Hepatocyte (in vitro differentiated cells): ENCODE measurements at regions not wholly inside any gene's neighbourhood (a gene's known extent, or its start where the extent isn't known, plus 50 kb on each side); places are given as distances from the start of the nearest gene placed in this dataset.

Experiments
- DNase-seq: peaks from one replicate; pipeline ENCODE4 v3.0.0-alpha.2; 2016; ENCODE audit warnings: low spot score
- H2AFZ ChIP-seq: fragments of 200-600 bp; sonication (generic); 2 replicates; pipeline ENCODE4 v1.6.0; 2016; ENCODE audit warnings: antibody characterized with exemption, mild to moderate bottlenecking
- H3K27ac ChIP-seq: fragments of 200-600 bp; sonication (generic); 2 replicates; pipeline ENCODE4 v1.5.1; 2016; ENCODE audit warnings: mild to moderate bottlenecking
- H3K27me3 ChIP-seq: fragments of 200-600 bp; sonication (generic); 2 replicates; pipeline ENCODE4 v1.6.1; 2016
- H3K36me3 ChIP-seq: fragments of 200-600 bp; sonication (generic); replicated peaks from 2 replicates; pipeline ENCODE4 v1.5.1; 2016; ENCODE audit warnings: low read depth; ENCODE audit not compliant: insufficient read depth
- H3K4me1 ChIP-seq: fragments of 200-600 bp; sonication (generic); 2 replicates; pipeline ENCODE4 v1.5.1; 2016; ENCODE audit warnings: mild to moderate bottlenecking, moderate library complexity; ENCODE audit not compliant: insufficient read depth
- H3K4me2 ChIP-seq: fragments of 200-600 bp; sonication (generic); 2 replicates; pipeline ENCODE4 v1.6.0; 2016
- H3K4me3 ChIP-seq: fragments of 200-600 bp; sonication (generic); 2 replicates; pipeline ENCODE4 v1.5.1; 2016; ENCODE audit warnings: mild to moderate bottlenecking
- H3K79me2 ChIP-seq: fragments of 200-600 bp; sonication (generic); 2 replicates; pipeline ENCODE4 v1.6.0; 2017; ENCODE audit warnings: mild to moderate bottlenecking
- H3K9me2 ChIP-seq: fragments of 200-600 bp; sonication (generic); replicated peaks from 2 replicates; pipeline ENCODE4 v1.6.0; 2017; ENCODE audit warnings: mild to moderate bottlenecking; ENCODE audit not compliant: insufficient read depth
- H3K9me3 ChIP-seq: fragments of 200-600 bp; sonication (generic); 2 replicates; pipeline ENCODE4 v1.5.1; 2016; ENCODE audit warnings: low read depth, mild to moderate bottlenecking
- H4K20me1 ChIP-seq: fragments of 200-600 bp; sonication (generic); 2 replicates; pipeline ENCODE4 v1.6.0; 2016; ENCODE audit warnings: mild to moderate bottlenecking; ENCODE audit not compliant: insufficient read depth, poor library complexity, severe bottlenecking
- EZH2 ChIP-seq: fragments of 200-600 bp; sonication (generic); IDR thresholded peaks from 2 replicates; pipeline ENCODE4 v1.6.1; 2016; ENCODE audit warnings: antibody characterized with exemption, mild to moderate bottlenecking, borderline replicate concordance
- EZH2phosphoT487 ChIP-seq: fragments of 200-600 bp; sonication (generic); IDR thresholded peaks from one replicate; pipeline ENCODE4 v1.6.1; 2018; ENCODE audit warnings: antibody characterized with exemption, mild to moderate bottlenecking, low read depth, moderate library complexity; ENCODE audit not compliant: unreplicated experiment, severe bottlenecking
- WGBS: methylation state at CpG from one replicate; pipeline ENCODE4 v1.1.6; 2016; ENCODE audit warnings: low lambda C conversion rate; ENCODE audit errors: missing lambda C conversion rate; 5-methylcytosine and 5-hydroxymethylcytosine counted together
- TF ChIP-seq, protein P1 (sequence below): fragments of 200-600 bp; sonication (generic); IDR thresholded peaks from 2 replicates; pipeline ENCODE4 v1.5.1; 2016; ENCODE audit warnings: antibody characterized with exemption, mild to moderate bottlenecking; ENCODE audit not compliant: poor library complexity

DNA sequence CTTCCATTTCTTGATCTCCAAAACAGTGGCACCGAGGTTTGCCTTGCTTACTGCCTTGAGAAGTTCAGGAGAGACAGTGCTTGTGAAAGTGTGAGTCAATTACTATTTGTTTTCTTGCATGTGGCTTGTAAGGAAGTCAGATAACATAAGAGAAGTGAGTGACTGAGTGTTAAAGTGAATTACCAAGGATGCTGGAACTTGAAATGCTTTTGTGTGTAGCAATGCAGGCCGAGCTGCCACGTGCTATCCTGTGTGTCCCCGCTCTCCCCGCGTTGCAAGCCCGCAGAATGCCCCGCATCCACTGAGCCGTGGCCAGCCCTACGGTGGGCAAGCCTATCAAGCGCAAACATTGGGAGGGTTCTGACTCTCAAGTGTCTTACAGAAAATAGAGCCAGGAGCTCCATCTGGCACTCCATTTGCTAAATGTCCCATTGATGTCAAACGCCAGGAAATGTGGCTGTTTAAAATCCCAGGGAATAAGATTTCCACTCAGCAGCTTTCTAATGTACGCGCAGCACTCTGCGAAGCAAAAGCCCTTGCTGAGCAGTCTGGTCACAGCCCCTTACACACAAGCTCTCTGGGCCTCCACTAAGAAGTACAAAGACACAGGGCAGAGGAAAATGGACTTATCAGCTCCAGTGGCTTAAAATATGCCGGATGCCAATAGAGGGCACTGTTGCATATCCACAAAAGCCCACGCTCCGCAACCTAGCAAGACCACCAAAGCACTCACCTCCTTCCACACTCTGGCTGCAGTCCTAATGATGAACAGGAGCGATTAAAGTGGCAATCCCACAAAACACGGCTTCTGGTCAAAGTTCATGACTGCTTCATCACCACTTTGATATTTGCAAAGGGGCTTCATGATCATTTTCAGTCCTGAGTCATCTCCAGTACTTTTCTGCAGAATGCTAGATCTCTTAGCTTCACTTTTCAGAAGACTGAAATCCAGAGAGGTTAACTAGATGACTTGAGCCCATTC lies 158.0 kb upstream of the ITGB1 start:
- no peaks in the 10 kb centered on the region for H3K27me3 ChIP-seq
- H3K36me3 ChIP-seq: no peaks in the 10 kb centered on the region
- no peaks in the 10 kb centered on the region for H3K9me2 ChIP-seq
- H4K20me1 ChIP-seq: no peaks in the 10 kb centered on the region
- H2AFZ ChIP-seq: no peak overlapping the region
- TF ChIP-seq EZH2: no peak
- TF ChIP-seq, protein P1, sequence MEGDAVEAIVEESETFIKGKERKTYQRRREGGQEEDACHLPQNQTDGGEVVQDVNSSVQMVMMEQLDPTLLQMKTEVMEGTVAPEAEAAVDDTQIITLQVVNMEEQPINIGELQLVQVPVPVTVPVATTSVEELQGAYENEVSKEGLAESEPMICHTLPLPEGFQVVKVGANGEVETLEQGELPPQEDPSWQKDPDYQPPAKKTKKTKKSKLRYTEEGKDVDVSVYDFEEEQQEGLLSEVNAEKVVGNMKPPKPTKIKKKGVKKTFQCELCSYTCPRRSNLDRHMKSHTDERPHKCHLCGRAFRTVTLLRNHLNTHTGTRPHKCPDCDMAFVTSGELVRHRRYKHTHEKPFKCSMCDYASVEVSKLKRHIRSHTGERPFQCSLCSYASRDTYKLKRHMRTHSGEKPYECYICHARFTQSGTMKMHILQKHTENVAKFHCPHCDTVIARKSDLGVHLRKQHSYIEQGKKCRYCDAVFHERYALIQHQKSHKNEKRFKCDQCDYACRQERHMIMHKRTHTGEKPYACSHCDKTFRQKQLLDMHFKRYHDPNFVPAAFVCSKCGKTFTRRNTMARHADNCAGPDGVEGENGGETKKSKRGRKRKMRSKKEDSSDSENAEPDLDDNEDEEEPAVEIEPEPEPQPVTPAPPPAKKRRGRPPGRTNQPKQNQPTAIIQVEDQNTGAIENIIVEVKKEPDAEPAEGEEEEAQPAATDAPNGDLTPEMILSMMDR: peak; percentile 60
- H3K4me1 ChIP-seq: peaks cover 20% of the 10 kb centered on the region
- no peak overlapping the region for H3K4me2 ChIP-seq
- peak; percentile 58 for DNase-seq
- 79% methylated on average over 20 of the region's 20 CpGs for WGBS
- no peak overlapping the region for H3K27ac ChIP-seq
- no peaks in the 10 kb centered on the region for H3K79me2 ChIP-seq
- H3K4me3 ChIP-seq: no peak overlapping the region
- no peaks in the 10 kb centered on the region for H3K9me3 ChIP-seq

DNA sequence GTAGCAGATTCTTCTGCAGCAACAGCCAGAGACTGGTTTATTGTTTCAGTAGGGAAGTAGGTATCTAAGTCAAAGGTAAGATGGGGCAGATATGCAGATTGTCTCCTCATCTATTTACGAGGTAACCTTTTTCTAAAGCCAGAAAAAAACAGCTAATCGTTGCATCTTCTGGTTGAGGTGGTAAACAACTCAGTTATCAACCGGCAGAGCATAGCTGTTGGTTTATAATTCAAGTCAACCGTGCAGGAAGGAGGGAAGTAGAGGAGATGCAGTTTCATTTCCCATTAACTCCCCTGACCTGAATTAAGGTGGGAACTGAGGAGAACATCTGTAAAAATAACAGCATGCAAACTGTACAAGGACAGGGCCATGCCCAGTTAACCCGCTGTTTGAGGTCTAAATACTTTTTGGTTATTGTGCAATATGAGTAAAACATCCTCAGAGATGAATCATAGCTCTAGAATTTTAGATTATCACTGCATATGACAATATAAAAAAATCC lies 156.5 kb upstream of the ITGB1 start:
- WGBS: 56% methylated on average over 5 of the region's 5 CpGs
- TF ChIP-seq EZH2 (no peak), EZH2phosphoT487 (no peak)
- TF ChIP-seq, protein P1: no peak
- peak overlapping the region; percentile 30 for H3K4me2 ChIP-seq
- no peaks in the 10 kb centered on the region for H3K79me2 ChIP-seq
- no peak overlapping the region for H2AFZ ChIP-seq
- H3K27ac ChIP-seq: no peak overlapping the region
- no peaks in the 10 kb centered on the region for H3K9me2 ChIP-seq
- H3K4me1 ChIP-seq: peaks cover 20% of the 10 kb centered on the region
- no peaks in the 10 kb centered on the region for H3K9me3 ChIP-seq
- no peak overlapping the region for H3K4me3 ChIP-seq
- H4K20me1 ChIP-seq: no peaks in the 10 kb centered on the region
- no peaks in the 10 kb centered on the region for H3K27me3 ChIP-seq
- no peak for DNase-seq
- no peaks in the 10 kb centered on the region for H3K36me3 ChIP-seq

DNA sequence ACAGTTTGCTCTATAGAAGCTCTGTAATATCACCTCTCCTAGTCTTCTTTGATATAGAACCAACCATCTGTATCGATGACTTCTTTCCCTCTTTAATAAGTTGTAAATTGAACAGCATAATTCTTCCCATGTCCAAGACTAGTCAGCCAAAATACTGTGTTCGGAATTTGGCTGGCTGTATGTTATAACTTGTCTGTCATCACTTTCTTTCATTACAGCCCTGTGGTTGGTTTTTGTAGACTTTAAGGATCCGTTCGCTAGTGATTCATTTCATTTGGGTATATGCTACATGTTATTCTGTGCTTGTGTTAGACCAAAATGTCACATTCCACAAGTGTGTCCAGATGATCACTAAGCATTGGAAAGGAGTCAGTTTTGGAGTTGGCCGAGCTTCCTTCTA lies 155.4 kb upstream of the ITGB1 start:
- H3K36me3 ChIP-seq: no peaks in the 10 kb centered on the region
- no peaks in the 10 kb centered on the region for H3K79me2 ChIP-seq
- H3K27me3 ChIP-seq: no peaks in the 10 kb centered on the region
- TF ChIP-seq EZH2phosphoT487 (no peak), EZH2 (no peak)
- TF ChIP-seq, protein P1: no peak
- H3K9me3 ChIP-seq: no peaks in the 10 kb centered on the region
- no peak for DNase-seq
- H3K4me3 ChIP-seq: no peak overlapping the region
- no peaks in the 10 kb centered on the region for H4K20me1 ChIP-seq
- H3K9me2 ChIP-seq: no peaks in the 10 kb centered on the region
- no peak overlapping the region for H2AFZ ChIP-seq
- peak overlapping the region; percentile 61 for H3K27ac ChIP-seq
- H3K4me2 ChIP-seq: peak overlapping the region; percentile 30
- H3K4me1 ChIP-seq: peaks cover 20% of the 10 kb centered on the region
- WGBS: 53% methylated on average over 5 of the region's 5 CpGs
